ENCODE measurements at regions not wholly inside any gene's neighbourhood (a gene's known extent, or its start where the extent isn't known, plus 50 kb on each side); places are given as distances from the start of the nearest gene placed in this dataset.

- DNase-seq, result no peak
Observed at GRCh38 chr4:166657261-166657660, 577.0 kb downstream of the SPOCK3 start.

GRCh38 chr4:166658585-166658984 is 575.7 kb downstream of the SPOCK3 start:
- DNase-seq, result no peak

GRCh38 chr4:166662266-166662843 is 571.9 kb downstream of the SPOCK3 start:
- no peak for DNase-seq

GRCh38 chr4:166670341-166670740 is 564.0 kb downstream of the SPOCK3 start:
- no peak for DNase-seq

- no peak for DNase-seq
Observed at GRCh38 chr4:166673911-166674310, 560.4 kb downstream of the SPOCK3 start.

GRCh38 chr4:166675411-166675810 is 558.9 kb downstream of the SPOCK3 start:
- DNase-seq, result no peak

GRCh38 chr4:166680796-166681195 is 553.5 kb downstream of the SPOCK3 start:
- no peak for DNase-seq

- DNase-seq, result no peak
Observed at GRCh38 chr4:166682200-166682599, 552.1 kb downstream of the SPOCK3 start.
